ENCODE measurements at regions not wholly inside any gene's neighbourhood (a gene's known extent, or its start where the extent isn't known, plus 50 kb on each side); places are given as distances from the start of the nearest gene placed in this dataset.
A peak's percentile ranks its signal among the peaks of the same experiment; 100 is the strongest.

- no peak for TF ChIP-seq ZSCAN29 (CRISPR knock-in tag; conservative IDR thresholded peaks at IDR 0.05)
These were observed 53.8 kb upstream of the TSHZ2 start (continued) for GRCh38 chr20:52918311-52918710.

GRCh38 chr20:52915564-52915963 lies 56.6 kb upstream of the TSHZ2 start:
- Histone ChIP-seq H3K27me3 (ENCODE audit: control insufficient read depth in 1 of 2, insufficient read depth in 2 of 2, low read length in 2 of 2) (no peaks in the 10 kb centered on the region), H3K9ac (ENCODE audit: insufficient read depth, low read depth, low read length) (no peak overlapping the region), H3K27ac (ENCODE audit: extremely low read length, insufficient read depth, low read length) (no peak overlapping the region), H3K36me3 (replicated peaks in 1 of 2; ENCODE audit: control insufficient read depth in 1 of 2, insufficient read depth in 2 of 2, low read length in 2 of 2) (no peaks in the 10 kb centered on the region), H4K20me1 (ENCODE audit: insufficient read depth, low read length) (no peaks in the 10 kb centered on the region), H3K79me2 (ENCODE audit: insufficient read depth, low read length) (no peaks in the 10 kb centered on the region), H3K4me1 (ENCODE audit: insufficient read depth, low read length) (peaks cover 16% of the 10 kb centered on the region), H2AFZ (ENCODE audit: low read length) (no peak overlapping the region), H3K4me2 (ENCODE audit: low read depth, low read length) (no peak overlapping the region), H3K9me3 (ENCODE audit: low read length) (peaks cover 25% of the 10 kb centered on the region), H3K4me3 (replicated peaks in 1 of 3; ENCODE audit: insufficient read depth in 1 of 3, low read depth in 2 of 3, low read length in 3 of 3) (no peak overlapping the region)
- no peak for ATAC-seq
- FAIRE-seq = no peak
- WGBS (ENCODE audit: low lambda C conversion rate) = 51% methylated on average over 1 of the region's 1 CpG
- CTCF ChIA-PET (ENCODE audit: low intra/inter-chr PET ratio, low total read pairs) = no interaction called here
- in situ Hi-C loops (cut with HindIII; ENCODE audit: extremely low pct_ligation_motif_present, low pct_unique_long_range_greater_than_20kb) (no loop called here), intact Hi-C loops (cut with micrococcal nuclease; ENCODE audit: unreplicated experiment) (no loop called here)
- TF ChIP-seq ZNF768 (CRISPR knock-in tag; IDR thresholded peaks at IDR 0.05) (no peak), ZNF280D (CRISPR knock-in tag; IDR thresholded peaks at IDR 0.05) (0 out of 2 replicates have a peak, but pooled peaks have one; percentile 72)
- BruUV-seq (replicated peaks) = no TSS peak
- DNase-seq (ENCODE audit: low spot score) = no peak
- POLR2A ChIA-PET = no interaction called here

- POLR2A ChIA-PET = no interaction called here
- no TSS peak for BruUV-seq (replicated peaks)
- CTCF ChIA-PET (ENCODE audit: low intra/inter-chr PET ratio, low total read pairs) = no interaction called here
These were observed 57.3 kb upstream of the TSHZ2 start for GRCh38 chr20:52914870-52915269.

More at GRCh38 chr20:52914870-52915269, 57.3 kb upstream of the TSHZ2 start:
- ATAC-seq (no peak), DNase-seq (ENCODE audit: low spot score) (no peak), FAIRE-seq (no peak)
- peaks cover 25% of the 10 kb centered on the region for H3K9me3 ChIP-seq (ENCODE audit: low read length)
- no peaks in the 10 kb centered on the region for H3K79me2 ChIP-seq (ENCODE audit: insufficient read depth, low read length)
- H3K4me2 ChIP-seq (ENCODE audit: low read depth, low read length) = no peak overlapping the region
- no peaks in the 10 kb centered on the region for H4K20me1 ChIP-seq (ENCODE audit: insufficient read depth, low read length)
- H3K9ac ChIP-seq (ENCODE audit: insufficient read depth, low read depth, low read length) = no peak overlapping the region
- H3K4me3 ChIP-seq (replicated peaks in 1 of 3; ENCODE audit: insufficient read depth in 1 of 3, low read depth in 2 of 3, low read length in 3 of 3) = no peak overlapping the region
- H3K4me1 ChIP-seq (ENCODE audit: insufficient read depth, low read length) = peaks cover 16% of the 10 kb centered on the region
- in situ Hi-C loops (cut with HindIII; ENCODE audit: extremely low pct_ligation_motif_present, low pct_unique_long_range_greater_than_20kb) (no loop called here), intact Hi-C loops (cut with micrococcal nuclease; ENCODE audit: unreplicated experiment) (loop anchor here (1.0 kb wide), 1 partner anchor 9 kb away; no protein-coding TSS in a partner anchor)
- no peaks in the 10 kb centered on the region for H3K27me3 ChIP-seq (ENCODE audit: control insufficient read depth in 1 of 2, insufficient read depth in 2 of 2, low read length in 2 of 2)
- H3K36me3 ChIP-seq (replicated peaks in 1 of 2; ENCODE audit: control insufficient read depth in 1 of 2, insufficient read depth in 2 of 2, low read length in 2 of 2) = no peaks in the 10 kb centered on the region
- 6% methylated on average over 2 of the region's 2 CpGs for WGBS (ENCODE audit: low lambda C conversion rate)
- no peak overlapping the region for H3K27ac ChIP-seq (ENCODE audit: extremely low read length, insufficient read depth, low read length)
- TF ChIP-seq POGZ (CRISPR knock-in tag; IDR thresholded peaks at IDR 0.05) (no peak), STAT5B (CRISPR knock-in tag; IDR thresholded peaks at IDR 0.05) (no peak), ZHX2 (IDR thresholded peaks at IDR 0.05; ENCODE audit: low read depth) (no peak), ZHX2 (CRISPR knock-in tag; IDR thresholded peaks at IDR 0.05; ENCODE audit: borderline replicate concordance) (0 out of 2 replicates have a peak, but pooled peaks have one; percentile 44)
- H2AFZ ChIP-seq (ENCODE audit: low read length) = no peak overlapping the region
